ACC112 (cell line): ENCODE measurements at regions not wholly inside any gene's neighbourhood (a gene's known extent, or its start where the extent isn't known, plus 50 kb on each side); places are given as distances from the start of the nearest gene placed in this dataset.
"Not testable (repeated sequence)": the region's sequence is repeated elsewhere in the genome, so short reads cannot be mapped to it uniquely, and the experiment has no call there.

Source experiments
- H2AFZ ChIP-seq: fragments of 200-600 bp; sonication (generic); one replicate; pipeline ENCODE4 v1.6.0; 2017; ENCODE audit warnings: antibody characterized with exemption, low read length; ENCODE audit not compliant: unreplicated experiment
- H3K27ac ChIP-seq: fragments of 200-600 bp; sonication (generic); 2 replicates; pipeline ENCODE4 v1.5.1; 2014; ENCODE audit warnings: low read depth, mild to moderate bottlenecking, antibody characterized with exemption, low read length, moderate library complexity
- H3K27me3 ChIP-seq: fragments of 200-600 bp; sonication (generic); 2 replicates; pipeline ENCODE4 v1.6.1; 2014; ENCODE audit warnings: mild to moderate bottlenecking, antibody characterized with exemption, low read length, moderate library complexity, mixed read lengths; ENCODE audit not compliant: insufficient read depth
- H3K36me3 ChIP-seq: fragments of 200-600 bp; sonication (generic); 2 replicates; pipeline ENCODE4 v1.6.1; 2016; ENCODE audit warnings: mild to moderate bottlenecking, antibody characterized with exemption, low read length, moderate library complexity, mixed read lengths; ENCODE audit not compliant: insufficient read depth
- H3K4me1 ChIP-seq: fragments of 200-600 bp; sonication (generic); one replicate; pipeline ENCODE4 v1.6.1; 2016; ENCODE audit warnings: low read length, mixed read lengths; ENCODE audit not compliant: insufficient read depth, unreplicated experiment, control insufficient read depth
- H3K4me3 ChIP-seq: fragments of 200-600 bp; sonication (generic); 2 replicates; pipeline ENCODE4 v1.5.1; 2014; ENCODE audit warnings: mild to moderate bottlenecking, low read depth, low read length
- H3K79me2 ChIP-seq: fragments of 200-600 bp; sonication (generic); one replicate; pipeline ENCODE4 v1.6.0; 2016; ENCODE audit warnings: low read length; ENCODE audit not compliant: control insufficient read depth, unreplicated experiment, insufficient read depth

DNA sequence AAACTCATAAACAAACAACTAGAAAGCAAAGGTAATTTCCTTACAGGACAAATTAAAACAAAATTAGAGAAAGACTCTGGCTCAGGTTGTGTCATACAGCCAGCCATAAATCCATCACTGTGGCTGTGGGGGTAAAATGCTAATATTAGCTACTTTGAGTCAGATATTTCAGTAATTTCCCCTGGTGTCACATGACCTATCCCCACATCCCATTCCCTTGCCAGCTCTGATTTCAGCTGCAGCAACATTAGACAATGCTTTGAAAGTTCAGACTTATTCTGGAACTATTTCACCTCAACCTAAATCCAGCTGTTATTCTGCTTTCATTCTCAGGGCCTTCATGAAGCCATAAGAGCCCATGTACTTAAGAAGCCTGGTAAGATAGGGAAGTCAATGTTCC is 55.3 kb downstream of the RPL10L start:
- Histone ChIP-seq H3K4me3 (no peak overlapping the region), H3K27me3 (no peaks in the 10 kb centered on the region; the same call in 1 of the 2 replicates), H3K27ac (no peak overlapping the region), H3K36me3 (no peaks in the 10 kb centered on the region), H2AFZ (no peak overlapping the region), H3K79me2 (no peaks in the 10 kb centered on the region), H3K4me1 (no peaks in the 10 kb centered on the region)

DNA sequence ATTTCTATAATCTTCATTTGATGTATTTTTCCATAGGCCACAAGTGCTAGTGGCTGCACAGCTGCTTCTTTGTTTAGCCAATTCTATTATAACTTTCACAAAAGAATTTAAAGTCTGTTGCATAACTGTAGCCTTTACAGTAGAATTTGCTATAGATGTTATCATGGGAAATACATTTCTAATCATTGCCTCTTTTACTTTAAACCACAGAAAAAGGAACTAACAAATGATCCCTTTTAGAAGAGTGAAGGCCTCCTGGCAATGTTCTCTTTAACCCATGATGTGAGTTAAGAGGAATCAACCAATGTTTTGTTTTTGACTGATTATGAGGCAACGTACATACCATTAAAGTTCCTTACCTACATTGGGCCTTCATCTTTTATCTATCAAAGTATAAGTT is 68.8 kb downstream of the RPL10L start:
- H3K36me3 ChIP-seq: no peaks in the 10 kb centered on the region
- H2AFZ ChIP-seq: no peak overlapping the region

DNA sequence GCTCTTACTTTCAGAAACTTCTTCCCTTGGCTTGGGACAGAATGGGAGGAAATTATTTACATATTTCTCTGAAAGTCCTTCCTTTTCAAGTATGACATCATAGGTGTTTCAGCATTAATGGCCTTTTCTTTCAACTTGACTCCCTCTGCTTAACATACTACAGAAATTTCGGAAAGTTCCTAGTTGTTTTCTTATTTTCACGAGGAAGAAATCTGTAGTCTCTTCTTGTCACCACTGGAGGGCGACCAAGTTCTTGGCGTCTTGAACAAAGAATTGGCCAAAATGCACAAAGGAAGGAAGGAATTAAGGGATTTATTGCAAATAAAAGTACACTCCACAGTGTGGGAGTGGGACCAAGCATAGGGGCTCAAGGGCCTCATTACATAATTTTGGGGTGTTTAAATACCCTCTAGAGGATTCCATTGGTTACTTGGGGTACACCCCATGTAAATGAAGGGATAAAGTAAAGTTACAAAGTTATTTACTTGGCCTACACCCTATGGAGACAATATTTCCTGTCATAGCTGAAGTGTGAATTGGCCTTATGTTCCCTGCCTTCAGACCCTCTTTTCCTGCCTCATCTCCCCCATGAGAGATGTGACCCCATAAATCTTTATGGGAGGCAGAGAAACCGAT is 70.4 kb downstream of the RPL10L start:
- H3K27ac ChIP-seq: no peak overlapping the region
- no peaks in the 10 kb centered on the region for H3K4me1 ChIP-seq
- H3K79me2 ChIP-seq: no peaks in the 10 kb centered on the region
- no peaks in the 10 kb centered on the region for H3K27me3 ChIP-seq
- H3K36me3 ChIP-seq: no peaks in the 10 kb centered on the region
- no peak overlapping the region for H2AFZ ChIP-seq
- H3K4me3 ChIP-seq: no peak overlapping the region

More for the DNA sequence above, 68.8 kb downstream of the RPL10L start:
- Histone ChIP-seq H3K27ac (no peak overlapping the region), H3K79me2 (no peaks in the 10 kb centered on the region), H3K4me3 (no peak overlapping the region), H3K4me1 (no peaks in the 10 kb centered on the region), H3K27me3 (no peaks in the 10 kb centered on the region)

DNA sequence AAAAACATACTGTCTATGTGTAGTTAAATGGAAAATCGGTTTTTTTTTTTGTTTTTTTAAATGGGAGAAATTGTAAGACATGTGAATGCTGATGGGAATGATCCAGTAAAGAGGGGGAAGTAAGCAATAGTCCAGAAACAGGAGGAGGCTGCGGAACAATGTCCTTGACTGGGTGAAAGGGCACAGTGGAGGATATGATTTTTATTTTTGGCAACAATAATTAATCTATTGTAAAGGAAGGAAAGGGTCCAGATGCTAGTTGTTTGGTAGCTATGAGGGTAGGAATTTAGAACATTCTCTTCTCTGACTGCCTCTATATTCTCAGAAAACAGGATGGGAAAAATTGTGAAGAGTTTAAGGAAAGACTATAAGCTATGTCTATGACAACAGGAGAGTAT is 76.6 kb downstream of the RPL10L start:
- Histone ChIP-seq H2AFZ (no peak overlapping the region), H3K4me3 (no peak overlapping the region), H3K4me1 (peaks cover 10% of the 10 kb centered on the region), H3K27me3 (no peaks in the 10 kb centered on the region), H3K79me2 (no peaks in the 10 kb centered on the region), H3K36me3 (no peaks in the 10 kb centered on the region), H3K27ac (peak overlapping the region; percentile 74)

DNA sequence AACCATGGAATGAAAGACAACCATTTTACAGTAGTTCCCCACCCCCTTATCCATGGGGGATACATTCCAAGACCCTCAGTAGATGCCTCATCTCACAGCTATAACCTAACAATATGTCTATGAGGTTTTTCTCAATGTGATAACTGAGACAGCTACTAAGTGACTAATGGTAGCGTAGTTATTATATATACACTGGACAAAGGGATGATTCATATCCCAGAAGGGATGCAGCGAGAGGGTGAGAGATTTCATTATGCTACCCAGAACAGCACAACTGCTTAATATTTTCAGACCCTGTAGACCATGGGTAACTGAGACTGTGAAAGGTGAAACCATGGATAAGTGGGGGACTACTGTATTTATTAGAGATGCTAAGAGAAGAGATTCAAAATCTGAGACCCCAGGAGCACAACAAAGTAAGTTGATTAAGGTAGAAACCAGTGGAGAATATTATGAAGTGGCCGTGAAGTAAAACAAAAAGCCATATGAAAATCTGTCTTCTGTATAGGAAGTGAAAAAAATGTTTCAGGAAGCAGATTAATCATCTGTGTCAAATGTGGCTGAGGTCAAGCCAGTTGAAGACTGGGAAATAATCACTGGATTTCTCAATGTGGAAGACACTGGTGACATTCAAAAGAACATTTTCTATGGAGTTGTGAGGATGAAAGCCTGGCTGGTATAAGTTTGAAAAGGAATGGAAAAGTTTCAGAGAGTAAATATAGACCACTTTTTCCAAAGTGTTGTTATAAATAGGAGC is 77.2 kb downstream of the RPL10L start:
- peak overlapping the region; percentile 74 for H3K27ac ChIP-seq
- no peaks in the 10 kb centered on the region for H3K36me3 ChIP-seq
- H3K27me3 ChIP-seq: no peaks in the 10 kb centered on the region
- H3K4me1 ChIP-seq: peaks cover 10% of the 10 kb centered on the region
- H3K4me3 ChIP-seq: peak overlapping the region; percentile 10; the same call in 1 of the 2 replicates
- H3K79me2 ChIP-seq: no peaks in the 10 kb centered on the region
- no peak overlapping the region for H2AFZ ChIP-seq

DNA sequence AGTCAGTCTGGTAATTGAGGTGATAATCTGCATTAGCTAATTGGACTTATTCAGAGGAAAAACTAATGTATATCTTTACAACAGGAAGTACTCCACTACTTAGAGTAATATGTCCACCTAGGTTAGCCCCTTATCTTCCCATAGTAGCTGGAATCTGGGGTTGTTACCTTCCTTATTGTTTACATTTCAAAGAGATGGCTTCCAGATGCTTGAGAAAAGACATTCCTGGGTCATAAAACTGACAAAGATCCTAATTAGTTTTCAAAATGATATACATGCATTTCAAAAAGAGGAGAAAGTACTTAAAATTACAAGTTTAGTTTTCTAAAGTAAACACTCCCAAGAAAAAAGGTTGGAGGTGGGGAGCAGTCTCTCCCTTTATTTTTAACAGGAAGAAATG is 78.1 kb downstream of the RPL10L start:
- Histone ChIP-seq H3K27me3 (no peaks in the 10 kb centered on the region), H3K36me3 (no peaks in the 10 kb centered on the region), H2AFZ (no peak overlapping the region), H3K79me2 (no peaks in the 10 kb centered on the region), H3K27ac (no peak overlapping the region), H3K4me3 (no peak overlapping the region), H3K4me1 (peaks cover 10% of the 10 kb centered on the region)

DNA sequence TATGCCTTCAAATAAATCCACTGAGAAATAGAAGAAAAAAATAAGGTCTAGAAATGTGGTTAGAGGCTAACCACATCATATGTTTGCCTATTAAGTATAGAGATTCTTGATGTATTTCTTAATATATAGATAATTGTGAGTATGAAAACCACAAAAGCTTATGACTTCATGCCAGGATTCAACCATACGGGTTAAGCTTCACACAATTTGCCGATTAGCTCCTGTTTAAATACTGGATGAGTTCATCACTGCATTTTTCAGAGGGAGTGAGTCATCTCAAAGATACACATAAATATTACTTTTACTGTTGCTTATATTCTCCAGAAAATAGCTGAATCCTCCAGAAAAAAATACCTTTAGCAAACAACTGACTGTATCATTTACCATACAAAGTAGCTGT is 79.6 kb downstream of the RPL10L start:
- Histone ChIP-seq H3K27ac (no peak overlapping the region), H3K36me3 (no peaks in the 10 kb centered on the region), H3K27me3 (no peaks in the 10 kb centered on the region), H2AFZ (no peak overlapping the region), H3K79me2 (no peaks in the 10 kb centered on the region), H3K4me3 (no peak overlapping the region), H3K4me1 (peaks cover 10% of the 10 kb centered on the region)

DNA sequence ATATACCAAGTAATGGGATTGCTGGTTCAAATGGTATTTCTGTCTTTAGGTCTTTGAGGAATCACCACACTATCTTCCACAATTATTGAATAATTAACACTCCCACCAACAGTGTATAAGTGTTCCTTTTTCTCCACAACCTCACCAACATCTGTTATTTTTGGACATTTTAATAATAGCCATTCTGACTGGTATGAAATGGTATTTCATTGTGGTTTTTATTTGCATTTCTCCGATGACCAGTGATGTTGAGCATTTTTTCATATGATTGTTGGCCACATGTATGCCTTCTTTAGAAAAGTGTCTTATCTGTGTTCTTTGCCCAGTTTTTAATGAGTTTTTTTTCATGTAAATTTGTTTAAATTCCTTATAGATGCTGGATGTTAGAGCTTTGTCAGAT is 83.4 kb downstream of the RPL10L start:
- not testable (repeated sequence) for H3K36me3 ChIP-seq, H3K27me3 ChIP-seq, H2AFZ ChIP-seq, H3K4me3 ChIP-seq, H3K27ac ChIP-seq, H3K4me1 ChIP-seq, H3K79me2 ChIP-seq

DNA sequence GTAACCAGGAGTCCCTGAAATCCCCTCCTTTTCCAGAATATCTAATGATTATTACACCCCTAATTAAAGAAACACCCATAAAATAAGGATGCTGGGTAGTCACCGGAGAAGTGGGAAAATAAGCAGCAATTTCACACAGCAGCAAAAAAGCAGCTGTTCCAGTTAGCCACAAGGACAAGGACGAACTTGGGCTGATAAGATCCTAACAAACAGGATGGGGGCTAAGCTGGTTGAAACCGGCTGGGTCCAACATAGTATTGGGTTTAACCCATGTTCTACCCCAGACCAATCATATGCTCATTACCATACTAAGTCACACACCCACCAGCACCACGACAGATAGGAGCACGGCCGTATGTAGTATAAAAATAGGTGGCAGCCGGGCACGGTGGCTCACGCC is 100.7 kb downstream of the RPL10L start:
- no peaks in the 10 kb centered on the region for H3K36me3 ChIP-seq
- H2AFZ ChIP-seq: no peak overlapping the region
- H3K4me1 ChIP-seq: no peaks in the 10 kb centered on the region
- no peaks in the 10 kb centered on the region for H3K27me3 ChIP-seq
- no peaks in the 10 kb centered on the region for H3K79me2 ChIP-seq
- no peak overlapping the region for H3K4me3 ChIP-seq
- H3K27ac ChIP-seq: no peak overlapping the region

DNA sequence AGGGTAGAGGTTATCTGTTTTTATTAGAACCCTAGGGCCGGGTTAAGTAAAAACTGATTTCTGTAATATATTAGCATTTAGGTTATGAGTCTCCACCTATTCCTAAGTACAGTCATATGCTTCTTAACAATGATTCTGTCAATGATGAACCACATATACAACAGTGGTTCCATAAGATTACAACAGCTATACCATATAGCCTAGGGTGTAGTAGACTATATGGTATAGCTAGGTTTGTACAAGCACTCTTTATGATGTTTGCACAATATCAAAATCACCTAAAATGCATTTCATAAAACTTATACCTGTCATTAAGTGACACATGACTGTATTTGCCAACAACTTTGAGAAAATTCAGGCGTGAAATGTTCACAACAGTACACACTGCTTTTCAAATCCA is 110.6 kb downstream of the RPL10L start:
- H3K4me3 ChIP-seq: no peak overlapping the region
- H3K27ac ChIP-seq: no peak overlapping the region
- H3K27me3 ChIP-seq: no peaks in the 10 kb centered on the region
- no peak overlapping the region for H2AFZ ChIP-seq
- no peaks in the 10 kb centered on the region for H3K4me1 ChIP-seq
- no peaks in the 10 kb centered on the region for H3K36me3 ChIP-seq
- no peaks in the 10 kb centered on the region for H3K79me2 ChIP-seq

DNA sequence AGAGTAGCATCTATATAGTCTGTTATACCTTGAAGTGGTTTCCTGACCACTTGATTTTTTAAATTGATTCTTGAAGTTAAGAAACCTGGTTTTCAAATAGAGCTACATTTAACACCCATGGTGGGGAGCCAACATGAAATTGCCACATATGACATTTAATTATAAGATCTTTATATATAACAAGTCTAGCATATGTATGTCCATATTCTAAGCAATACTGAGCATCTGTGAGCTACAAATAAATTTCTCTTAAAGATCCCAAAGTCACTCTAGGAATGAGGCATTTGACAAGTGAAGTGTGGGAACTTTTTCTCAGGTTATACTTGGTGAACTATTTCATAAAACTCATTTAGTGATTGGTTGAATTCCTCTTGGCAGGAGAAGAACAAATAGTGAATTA is 132.5 kb downstream of the RPL10L start:
- H3K79me2 ChIP-seq: no peaks in the 10 kb centered on the region
- no peaks in the 10 kb centered on the region for H3K36me3 ChIP-seq
- H3K4me1 ChIP-seq: no peaks in the 10 kb centered on the region
- H3K4me3 ChIP-seq: no peak overlapping the region
- H2AFZ ChIP-seq: no peak overlapping the region
- no peak overlapping the region for H3K27ac ChIP-seq
- no peaks in the 10 kb centered on the region for H3K27me3 ChIP-seq
